ENCODE measurements at regions not wholly inside any gene's neighbourhood (a gene's known extent, or its start where the extent isn't known, plus 50 kb on each side); places are given as distances from the start of the nearest gene placed in this dataset.

GRCh38 chr4:33150525-33150910, 2430.3 kb downstream of the PCDH7 start:
- TF ChIP-seq ZFX (IDR thresholded peaks at IDR 0.05; ENCODE audit: borderline replicate concordance) (no peak), CTCF (IDR thresholded peaks at IDR 0.05) (no peak)

All from 22Rv1 (cell line).